Calu3 (cell line): ENCODE measurements at regions not wholly inside any gene's neighbourhood (a gene's known extent, or its start where the extent isn't known, plus 50 kb on each side); places are given as distances from the start of the nearest gene placed in this dataset.

Experiments used
- BruUV-seq: library from RNA; stranded (reverse); fragments of 400-500 nt; replicated peaks from 2 replicates; lab custom pipeline; 2021; lab: Mats Ljungman, UMichigan
- CTCF ChIA-PET: fragments of 300-600 bp; sonication (Branson Sonifier 250); formaldehyde crosslinking; loops from one replicate; lab custom pipeline; 2022; ENCODE audit warnings: antibody characterized with exemption; lab: Charles Lee
- DNase-seq: peaks from one replicate; pipeline ENCODE4 v3.0.0; 2022
- H3K27ac Mint-ChIP-seq: one replicate; pipeline ENCODE4 v1.8.0; 2022; ENCODE audit warnings: mixed read lengths; ENCODE audit not compliant: unreplicated experiment
- H3K27me3 Mint-ChIP-seq: one replicate; pipeline ENCODE4 v1.8.0; 2022; ENCODE audit warnings: mixed read lengths; ENCODE audit not compliant: unreplicated experiment
- H3K36me3 Mint-ChIP-seq: one replicate; pipeline ENCODE4 v1.8.0; 2022; ENCODE audit warnings: mild to moderate bottlenecking, moderate library complexity, mixed read lengths; ENCODE audit not compliant: insufficient read depth, unreplicated experiment
- H3K4me1 Mint-ChIP-seq: one replicate; pipeline ENCODE4 v1.8.0; 2022; ENCODE audit warnings: mild to moderate bottlenecking, low read depth, mixed read lengths; ENCODE audit not compliant: unreplicated experiment
- H3K4me3 Mint-ChIP-seq: one replicate; pipeline ENCODE4 v1.8.0; 2022; ENCODE audit warnings: mild to moderate bottlenecking, low read depth, moderate library complexity, mixed read lengths; ENCODE audit not compliant: unreplicated experiment
- H3K9me3 Mint-ChIP-seq: one replicate; pipeline ENCODE4 v1.8.0; 2022; ENCODE audit warnings: low read depth, mixed read lengths; ENCODE audit not compliant: unreplicated experiment
- CTCF ChIP-seq: fragments of 200-600 bp; IDR thresholded peaks from one replicate; pipeline ENCODE4 v1.8.0; 2022; ENCODE audit warnings: antibody characterized with exemption; ENCODE audit not compliant: unreplicated experiment
- intact Hi-C: fragments of 100-400 bp; cut with micrococcal nuclease; formaldehyde crosslinking; loops from one replicate; pipeline ENCODE4 v1.10.0; 2022; ENCODE audit not compliant: unreplicated experiment

DNA sequence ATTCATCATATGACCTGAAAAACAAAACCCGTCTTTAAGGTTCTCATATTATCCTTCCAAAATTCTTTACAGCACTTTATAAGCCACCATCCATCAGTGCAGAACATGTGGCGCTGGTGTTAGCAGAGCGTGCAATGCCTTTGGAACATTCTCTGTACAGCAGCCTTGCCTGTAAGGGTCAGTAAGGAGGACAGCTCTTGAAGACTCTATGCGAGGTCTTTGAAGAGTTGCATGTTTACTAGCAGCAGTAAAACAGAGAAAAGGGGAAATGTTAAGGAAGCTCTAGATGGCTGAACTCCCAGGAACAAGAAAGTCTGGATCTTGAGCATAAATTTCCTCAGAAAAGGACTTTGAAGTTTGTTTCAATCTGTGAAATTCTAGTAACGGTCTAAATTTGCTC, 365.6 kb downstream of the DUSP10 start:
- no peak for TF ChIP-seq CTCF
- CTCF ChIA-PET, result no interaction called here
- H3K36me3 Mint-ChIP-seq, result no peaks in the 10 kb centered on the region

GRCh38 chr1:221381910-221382623, 359.8 kb downstream of the DUSP10 start:
- CTCF ChIA-PET, result interaction anchor here (0.7 kb wide), 1 partner anchor 48 kb away, joined by 3 read pairs; no protein-coding TSS in a partner anchor
- no peaks in the 10 kb centered on the region for H3K36me3 Mint-ChIP-seq
- no peaks in the 10 kb centered on the region for H3K27me3 Mint-ChIP-seq
- no peaks in the 10 kb centered on the region for H3K4me1 Mint-ChIP-seq
- peaks cover 3% of the 10 kb centered on the region for H3K9me3 Mint-ChIP-seq
- no TSS peak for BruUV-seq
- no peak overlapping the region for H3K4me3 Mint-ChIP-seq
- intact Hi-C loops, result no loop called here
- no peak for DNase-seq
- H3K27ac Mint-ChIP-seq, result no peak overlapping the region
- TF ChIP-seq CTCF, result no peak

More for the DNA sequence above, 365.6 kb downstream of the DUSP10 start:
- DNase-seq, result no peak
- H3K4me1 Mint-ChIP-seq, result no peaks in the 10 kb centered on the region
- intact Hi-C loops, result no loop called here
- no peaks in the 10 kb centered on the region for H3K9me3 Mint-ChIP-seq
- H3K4me3 Mint-ChIP-seq, result no peak overlapping the region
- H3K27me3 Mint-ChIP-seq, result no peaks in the 10 kb centered on the region
- no peak overlapping the region for H3K27ac Mint-ChIP-seq
- BruUV-seq, result no TSS peak

- no peak for TF ChIP-seq CTCF
- BruUV-seq, result no TSS peak
- H3K27me3 Mint-ChIP-seq, result no peaks in the 10 kb centered on the region
- H3K27ac Mint-ChIP-seq, result no peak overlapping the region
- no peak overlapping the region for H3K4me3 Mint-ChIP-seq
- H3K9me3 Mint-ChIP-seq, result peaks cover 10% of the 10 kb centered on the region
- intact Hi-C loops, result no loop called here
- CTCF ChIA-PET, result interaction anchor here (0.7 to 1.0 kb wide), 2 partner anchors 23 to 27 kb away, joined by 4 read pairs; no protein-coding TSS in a partner anchor
- DNase-seq, result no peak
- peaks cover 14% of the 10 kb centered on the region for H3K4me1 Mint-ChIP-seq
- no peaks in the 10 kb centered on the region for H3K36me3 Mint-ChIP-seq
Observed at GRCh38 chr1:221392453-221392852, 349.4 kb downstream of the DUSP10 start.

DNA sequence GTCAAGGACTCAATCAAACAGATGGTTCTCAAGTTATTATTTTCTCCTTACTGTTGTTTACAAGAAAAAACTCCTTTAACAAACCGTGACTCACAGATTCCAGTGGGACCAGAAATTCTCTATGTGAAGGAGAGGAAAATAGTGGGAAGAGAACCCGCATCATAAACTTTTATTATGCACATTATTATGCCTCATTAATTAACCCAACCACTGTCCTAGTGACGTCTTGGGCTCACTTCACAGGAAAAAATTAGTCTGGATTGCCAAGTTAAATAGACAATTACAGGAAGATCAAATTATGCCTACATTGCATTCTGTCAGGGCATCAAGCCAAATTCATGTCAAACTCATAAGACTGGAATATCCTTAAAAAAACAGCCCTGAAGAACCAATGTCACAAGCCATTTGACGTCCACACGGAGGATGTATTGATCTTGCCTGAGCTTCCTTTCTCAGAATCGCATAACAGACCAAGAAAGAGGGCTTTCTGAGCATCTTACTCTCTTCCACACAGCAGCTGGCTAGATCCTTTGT, 347.8 kb downstream of the DUSP10 start:
- Mint-ChIP-seq H3K4me1 (peaks cover 14% of the 10 kb centered on the region), H3K36me3 (no peaks in the 10 kb centered on the region), H3K27me3 (no peaks in the 10 kb centered on the region), H3K9me3 (peaks cover 5% of the 10 kb centered on the region), H3K4me3 (no peak overlapping the region), H3K27ac (no peak overlapping the region)
- no peak for TF ChIP-seq CTCF
- CTCF ChIA-PET, result no interaction called here
- intact Hi-C loops, result no loop called here
- BruUV-seq, result no TSS peak
- peak; percentile 13 for DNase-seq
